Activated T-helper 2 cell treated with anti-CD3 and anti-CD28 coated beads, Interferon-gamma antibody, Interleukin-2, Interleukin-4, amounts not matched to agents 10 μg/mL and 5 μg/mL and 100 μg/mL, durations not matched to agents 14 hours and 24 hours and 36 hours (primary cell): ENCODE measurements at regions not wholly inside any gene's neighbourhood (a gene's known extent, or its start where the extent isn't known, plus 50 kb on each side); places are given as distances from the start of the nearest gene placed in this dataset.
"Not testable (repeated sequence)": the region's sequence is repeated elsewhere in the genome, so short reads cannot be mapped to it uniquely, and the experiment has no call there.

ENCODE experiments used
- DNase-seq: peaks from one replicate; pipeline ENCODE4 v3.0.0; 2021; ENCODE audit warnings: low spot score
- H3K27ac Mint-ChIP-seq: one replicate; pipeline ENCODE4 v1.8.0; 2021; ENCODE audit warnings: mixed read lengths
- H3K27me3 Mint-ChIP-seq: one replicate; pipeline ENCODE4 v1.8.0; 2021; ENCODE audit warnings: low read depth, mixed read lengths
- H3K36me3 Mint-ChIP-seq: one replicate; pipeline ENCODE4 v1.8.0; 2021; ENCODE audit warnings: low read depth, mixed read lengths
- H3K4me1 Mint-ChIP-seq: one replicate; pipeline ENCODE4 v1.8.0; 2021; ENCODE audit warnings: low read depth, mixed read lengths
- H3K4me3 Mint-ChIP-seq: one replicate; pipeline ENCODE4 v1.8.0; 2021; ENCODE audit warnings: low read depth, mild to moderate bottlenecking, moderate library complexity, mixed read lengths
- H3K9me3 Mint-ChIP-seq: one replicate; pipeline ENCODE4 v1.8.0; 2021; ENCODE audit warnings: mixed read lengths
- intact Hi-C: fragments of 100-400 bp; cut with micrococcal nuclease; formaldehyde crosslinking; loops from one replicate; pipeline ENCODE4 v1.15.1; 2023

DNA sequence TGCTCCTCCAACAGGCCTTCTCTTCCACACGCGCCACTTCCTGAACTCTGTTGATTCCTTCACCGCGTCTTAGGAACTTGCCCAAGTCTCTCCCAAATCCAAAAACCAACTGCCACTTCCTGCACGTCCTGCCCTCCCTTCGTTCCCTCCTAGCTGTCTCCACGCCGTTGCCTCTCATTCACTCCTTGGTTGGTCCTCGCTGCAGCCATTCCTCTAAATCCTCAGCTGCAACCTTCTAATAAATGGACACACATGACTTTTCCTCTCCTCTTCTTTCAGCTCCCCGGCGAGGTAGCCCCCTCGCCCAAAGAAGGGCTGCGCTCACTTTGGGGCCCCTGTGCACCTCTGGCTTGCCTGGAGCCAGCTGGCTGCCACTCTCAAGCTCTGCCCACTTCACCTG is 110.2 kb downstream of the XRCC2 start:
- Mint-ChIP-seq H3K36me3 (no peaks in the 10 kb centered on the region), H3K9me3 (no peaks in the 10 kb centered on the region), H3K27ac (no peak overlapping the region), H3K4me1 (no peaks in the 10 kb centered on the region), H3K27me3 (peaks cover 5% of the 10 kb centered on the region), H3K4me3 (no peak overlapping the region)
- DNase-seq, result no peak
- intact Hi-C loops, result no loop called here

DNA sequence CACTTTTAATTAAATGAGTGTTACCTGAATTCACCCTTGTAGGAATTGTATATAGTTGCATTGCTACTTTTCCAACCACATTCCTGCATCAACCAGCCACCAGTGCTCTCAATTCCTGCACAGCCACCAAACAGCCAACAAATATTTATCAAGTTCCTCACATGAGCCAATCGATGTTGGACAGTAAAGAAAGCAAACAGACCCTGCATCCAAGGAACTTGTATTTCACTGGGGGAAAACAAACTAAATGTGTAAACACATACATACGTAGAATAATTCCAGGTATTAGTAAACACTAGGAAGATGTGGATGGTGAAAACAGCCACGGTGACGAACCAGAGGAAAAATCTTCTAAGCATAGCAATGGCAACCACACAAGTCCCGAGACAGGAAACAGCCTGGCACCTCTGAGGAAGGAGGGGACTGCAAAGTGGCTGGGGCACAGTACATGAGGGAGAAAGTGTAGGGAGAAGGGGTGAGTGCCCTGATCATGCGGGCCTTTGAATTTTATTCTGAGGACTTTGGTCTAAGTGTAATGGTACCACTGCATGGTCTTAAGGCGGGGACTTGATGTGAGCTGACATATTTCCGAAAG is 111.2 kb downstream of the XRCC2 start:
- DNase-seq, result no peak
- no peak overlapping the region for H3K27ac Mint-ChIP-seq
- H3K4me3 Mint-ChIP-seq, result no peak overlapping the region
- H3K36me3 Mint-ChIP-seq, result no peaks in the 10 kb centered on the region
- no peaks in the 10 kb centered on the region for H3K9me3 Mint-ChIP-seq
- H3K4me1 Mint-ChIP-seq, result no peaks in the 10 kb centered on the region
- peaks cover 5% of the 10 kb centered on the region for H3K27me3 Mint-ChIP-seq
- intact Hi-C loops, result no loop called here

DNA sequence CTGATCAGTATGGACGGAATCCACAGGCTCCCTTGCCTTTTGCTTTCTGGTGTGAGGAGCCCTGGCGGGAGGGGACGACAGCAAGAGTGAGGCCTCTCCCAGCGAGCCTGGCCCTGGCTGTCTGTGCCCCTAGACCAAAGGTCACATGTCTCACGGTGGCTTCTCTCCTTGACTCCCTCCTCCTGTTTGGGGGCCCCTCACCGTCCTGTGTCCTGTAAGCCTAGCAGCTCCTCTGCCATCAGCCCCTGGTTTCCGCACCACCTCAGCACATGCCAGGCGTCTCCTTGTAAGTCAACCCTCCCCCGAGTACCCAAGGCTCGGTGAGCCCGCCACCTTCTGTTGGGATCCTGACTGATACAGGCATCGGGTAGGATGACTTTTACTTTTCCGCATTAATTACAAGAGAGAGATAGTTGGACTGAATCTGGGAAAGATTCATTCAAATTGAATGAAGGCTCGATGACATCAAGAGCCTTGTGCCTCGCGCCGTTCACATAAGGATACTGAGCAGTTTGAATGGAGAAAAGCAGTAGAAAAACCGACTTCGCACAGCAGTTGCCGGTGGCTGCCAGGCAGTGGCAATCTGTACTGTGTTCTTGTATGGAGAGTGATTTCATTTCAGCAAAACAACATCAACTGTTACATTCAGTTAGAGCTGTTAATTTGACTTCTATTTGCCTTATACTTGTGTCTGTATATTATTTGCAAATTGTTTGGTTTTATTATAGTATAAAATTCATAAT is 119.8 kb downstream of the XRCC2 start:
- intact Hi-C loops, result no loop called here
- Mint-ChIP-seq H3K36me3 (no peaks in the 10 kb centered on the region), H3K27ac (no peak overlapping the region), H3K9me3 (no peaks in the 10 kb centered on the region), H3K4me1 (no peaks in the 10 kb centered on the region), H3K27me3 (no peaks in the 10 kb centered on the region), H3K4me3 (no peak overlapping the region)
- no peak for DNase-seq

DNA sequence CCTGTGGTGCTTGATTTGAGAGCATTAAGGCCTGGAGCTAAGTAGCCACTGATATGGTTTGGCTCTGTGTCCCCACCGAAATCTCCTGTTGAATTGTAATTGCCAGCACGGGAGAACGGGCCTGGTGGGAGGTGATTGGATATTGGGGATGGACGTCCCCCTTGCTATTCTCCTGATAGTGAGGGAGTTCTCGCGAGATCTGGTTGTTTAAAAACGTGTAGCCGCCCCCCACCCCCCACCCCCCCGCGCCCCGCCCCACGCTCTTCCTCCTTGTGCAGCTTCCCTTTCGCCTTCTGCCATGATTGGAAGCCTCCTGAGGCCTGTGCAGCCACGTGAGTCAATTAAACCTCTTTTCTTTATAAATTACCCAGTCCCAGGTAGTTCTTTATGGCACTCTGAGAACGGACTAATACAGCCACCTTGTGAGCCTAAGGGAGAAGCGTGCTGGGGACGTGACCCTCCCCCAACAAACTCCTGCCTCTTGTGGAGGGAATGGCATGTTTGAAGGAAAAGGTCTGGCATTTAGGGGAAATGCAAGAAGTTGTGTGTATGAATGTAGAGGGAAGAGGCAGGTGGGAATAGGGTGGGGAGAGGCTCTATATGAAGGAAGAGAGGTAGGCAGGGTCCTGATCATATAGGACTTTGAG is 118.0 kb upstream of the KMT2C start:
- Mint-ChIP-seq H3K27me3 (no peaks in the 10 kb centered on the region), H3K9me3 (no peaks in the 10 kb centered on the region), H3K4me1 (no peaks in the 10 kb centered on the region), H3K36me3 (no peaks in the 10 kb centered on the region), H3K27ac (no peak overlapping the region), H3K4me3 (no peak overlapping the region)
- DNase-seq, result no peak
- intact Hi-C loops, result no loop called here

DNA sequence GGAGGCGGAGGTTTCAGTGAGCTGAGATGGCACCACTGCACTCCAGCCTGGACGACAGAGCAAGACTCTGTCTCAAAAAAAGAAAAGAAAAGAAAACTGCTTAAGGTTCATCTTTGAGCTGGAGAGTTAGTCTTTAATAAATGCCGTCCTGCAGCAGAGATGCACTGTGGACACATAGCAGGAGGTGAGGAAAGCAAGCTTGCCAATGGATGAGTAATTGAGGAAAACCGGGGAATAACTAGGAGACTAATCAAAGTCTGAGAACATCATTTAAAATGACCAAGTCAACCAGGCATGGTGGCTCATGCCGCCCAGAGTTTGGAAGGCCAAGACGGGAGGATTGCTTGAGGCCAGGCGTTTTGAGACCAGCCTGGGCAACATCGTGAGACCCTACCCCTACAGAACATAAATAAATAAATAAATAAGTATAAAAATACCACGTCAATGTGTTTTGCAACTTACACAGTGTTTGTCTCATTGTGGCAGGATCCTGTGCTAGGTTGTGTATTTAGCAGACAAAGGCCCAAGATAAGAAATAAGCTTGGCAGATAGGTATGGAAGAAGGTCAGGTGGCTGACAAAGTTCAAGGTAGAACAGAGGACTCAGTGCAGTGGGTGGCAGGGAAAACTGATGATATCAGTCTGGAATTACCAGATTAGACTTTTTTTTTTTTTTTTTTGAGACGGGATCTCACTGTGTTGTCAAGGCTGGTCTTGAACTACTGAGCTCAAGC is 115.7 kb upstream of the KMT2C start:
- H3K9me3 Mint-ChIP-seq, result no peaks in the 10 kb centered on the region
- intact Hi-C loops, result no loop called here
- H3K4me1 Mint-ChIP-seq, result no peaks in the 10 kb centered on the region
- no peaks in the 10 kb centered on the region for H3K36me3 Mint-ChIP-seq
- H3K27ac Mint-ChIP-seq, result no peak overlapping the region
- H3K4me3 Mint-ChIP-seq, result no peak overlapping the region
- DNase-seq, result no peak
- no peaks in the 10 kb centered on the region for H3K27me3 Mint-ChIP-seq

DNA sequence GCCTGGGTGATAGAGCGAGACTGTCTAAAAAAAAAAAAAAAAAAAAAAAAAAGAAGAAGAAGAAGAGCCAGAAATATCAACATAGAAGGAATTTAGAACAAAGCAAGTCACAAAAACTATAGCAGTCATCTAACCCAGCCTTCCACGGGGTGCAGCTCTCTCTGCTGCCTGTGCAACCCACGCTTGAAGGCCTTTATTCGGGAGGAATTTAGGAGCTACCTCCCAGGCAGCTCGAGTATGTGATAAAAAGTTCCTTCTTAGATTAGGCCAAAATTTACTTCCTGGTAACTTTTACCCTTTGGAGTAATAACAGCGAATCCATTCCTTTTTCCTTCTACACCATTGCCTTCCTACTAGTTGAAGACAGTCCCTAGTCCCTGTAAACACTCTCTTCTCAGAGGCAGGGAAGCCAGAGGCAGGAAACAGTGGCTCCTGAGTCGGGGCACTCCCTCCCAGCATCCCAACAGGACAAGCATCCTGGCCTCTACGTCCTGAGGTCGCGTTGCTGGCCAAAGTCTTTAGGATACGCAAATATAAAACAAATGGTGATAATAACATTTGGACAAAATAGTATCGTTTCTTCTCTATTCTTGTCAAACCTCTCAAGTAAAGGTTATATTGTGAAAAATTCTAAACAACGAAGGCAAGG is 109.3 kb upstream of the KMT2C start:
- Mint-ChIP-seq H3K9me3 (no peaks in the 10 kb centered on the region), H3K4me1 (no peaks in the 10 kb centered on the region), H3K36me3 (no peaks in the 10 kb centered on the region), H3K4me3 (no peak overlapping the region), H3K27me3 (no peaks in the 10 kb centered on the region), H3K27ac (no peak overlapping the region)
- intact Hi-C loops, result no loop called here
- no peak for DNase-seq

DNA sequence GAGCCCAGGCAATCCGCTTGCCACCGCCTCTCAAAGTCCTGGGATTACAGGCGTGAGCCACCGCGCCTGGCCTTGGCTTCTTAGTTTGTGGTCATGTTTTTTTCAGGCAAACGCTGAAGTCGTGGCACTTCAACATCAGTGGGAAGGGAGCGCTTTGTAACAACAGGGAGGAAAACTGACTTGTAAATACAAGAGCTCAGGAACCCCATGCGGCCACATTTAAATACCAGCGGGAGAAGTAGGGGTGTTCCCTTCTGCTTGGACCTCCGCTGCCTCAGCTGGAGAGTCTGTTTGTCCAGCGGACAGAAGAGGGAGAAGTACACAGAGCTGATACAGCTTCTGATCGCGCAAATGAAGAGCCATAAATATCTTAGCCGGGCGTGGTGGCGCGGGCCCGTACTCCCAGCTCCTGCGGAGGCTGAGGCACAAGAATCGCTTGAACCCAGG is 108.7 kb upstream of the KMT2C start:
- no peak overlapping the region for H3K27ac Mint-ChIP-seq
- H3K9me3 Mint-ChIP-seq, result no peaks in the 10 kb centered on the region
- DNase-seq, result no peak
- H3K4me3 Mint-ChIP-seq, result no peak overlapping the region
- no peaks in the 10 kb centered on the region for H3K27me3 Mint-ChIP-seq
- intact Hi-C loops, result no loop called here
- H3K36me3 Mint-ChIP-seq, result no peaks in the 10 kb centered on the region
- H3K4me1 Mint-ChIP-seq, result no peaks in the 10 kb centered on the region

DNA sequence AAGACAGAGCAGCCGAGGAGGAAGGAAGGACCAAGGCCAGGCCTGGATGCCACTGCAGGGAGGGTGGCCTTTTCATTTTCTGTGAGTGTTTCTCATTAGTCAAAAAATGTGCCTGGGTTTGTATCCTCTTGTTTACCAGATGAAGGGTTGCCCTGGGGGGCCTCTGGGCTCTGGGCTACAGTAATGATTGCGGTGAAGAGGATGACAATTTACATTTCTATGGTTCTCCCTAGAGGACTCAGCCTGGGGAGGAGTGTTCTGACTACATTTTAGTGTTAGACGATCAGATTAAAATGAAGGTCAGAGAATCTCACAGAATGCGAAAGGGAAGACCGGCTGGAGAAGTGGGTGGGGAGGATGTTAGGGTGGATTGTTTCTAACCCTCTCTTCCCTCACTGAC is 108.0 kb upstream of the KMT2C start:
- intact Hi-C loops, result no loop called here
- H3K9me3 Mint-ChIP-seq, result no peaks in the 10 kb centered on the region
- no peak for DNase-seq
- no peak overlapping the region for H3K4me3 Mint-ChIP-seq
- no peak overlapping the region for H3K27ac Mint-ChIP-seq
- H3K36me3 Mint-ChIP-seq, result no peaks in the 10 kb centered on the region
- no peaks in the 10 kb centered on the region for H3K4me1 Mint-ChIP-seq
- H3K27me3 Mint-ChIP-seq, result no peaks in the 10 kb centered on the region

DNA sequence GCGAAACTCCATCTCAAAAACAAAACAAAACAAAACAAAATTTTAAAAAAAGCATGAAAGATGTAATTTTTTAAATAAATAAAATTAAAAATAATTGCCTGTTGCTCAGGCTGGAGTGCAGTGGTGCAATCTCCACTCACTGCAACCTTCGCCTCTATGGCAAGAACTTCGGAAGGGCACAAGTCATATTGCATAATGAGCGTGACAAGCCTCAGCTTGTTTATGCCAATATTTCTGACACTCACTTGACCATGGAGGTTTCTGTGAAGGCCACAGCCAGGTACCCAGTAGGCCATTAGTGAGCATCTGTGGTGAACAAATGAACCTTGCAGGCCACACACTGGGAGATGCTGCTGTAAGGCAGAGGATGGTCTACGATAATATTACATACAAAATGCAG is 106.1 kb upstream of the KMT2C start:
- intact Hi-C loops, result no loop called here
- no peaks in the 10 kb centered on the region for H3K27me3 Mint-ChIP-seq
- no peak for DNase-seq
- no peak overlapping the region for H3K4me3 Mint-ChIP-seq
- no peaks in the 10 kb centered on the region for H3K9me3 Mint-ChIP-seq
- H3K36me3 Mint-ChIP-seq, result no peaks in the 10 kb centered on the region
- H3K27ac Mint-ChIP-seq, result no peak overlapping the region
- H3K4me1 Mint-ChIP-seq, result no peaks in the 10 kb centered on the region

DNA sequence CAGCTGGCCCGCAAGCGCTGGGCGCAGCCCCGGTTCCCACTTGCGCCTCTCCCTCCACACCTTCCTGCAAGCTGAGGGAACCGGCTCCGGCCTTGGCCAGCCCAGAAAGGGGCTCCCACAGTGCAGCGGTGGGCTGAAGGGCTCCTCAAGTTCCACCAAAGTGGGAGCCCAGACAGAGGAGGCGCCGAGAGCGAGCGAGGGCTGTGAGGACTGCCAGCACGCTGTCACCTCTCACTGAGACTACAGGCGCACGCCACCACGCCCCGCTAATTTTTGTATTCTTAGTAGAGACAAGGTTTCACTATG is 103.3 kb upstream of the KMT2C start:
- H3K36me3 Mint-ChIP-seq, intact Hi-C loops: not testable (repeated sequence)

DNA sequence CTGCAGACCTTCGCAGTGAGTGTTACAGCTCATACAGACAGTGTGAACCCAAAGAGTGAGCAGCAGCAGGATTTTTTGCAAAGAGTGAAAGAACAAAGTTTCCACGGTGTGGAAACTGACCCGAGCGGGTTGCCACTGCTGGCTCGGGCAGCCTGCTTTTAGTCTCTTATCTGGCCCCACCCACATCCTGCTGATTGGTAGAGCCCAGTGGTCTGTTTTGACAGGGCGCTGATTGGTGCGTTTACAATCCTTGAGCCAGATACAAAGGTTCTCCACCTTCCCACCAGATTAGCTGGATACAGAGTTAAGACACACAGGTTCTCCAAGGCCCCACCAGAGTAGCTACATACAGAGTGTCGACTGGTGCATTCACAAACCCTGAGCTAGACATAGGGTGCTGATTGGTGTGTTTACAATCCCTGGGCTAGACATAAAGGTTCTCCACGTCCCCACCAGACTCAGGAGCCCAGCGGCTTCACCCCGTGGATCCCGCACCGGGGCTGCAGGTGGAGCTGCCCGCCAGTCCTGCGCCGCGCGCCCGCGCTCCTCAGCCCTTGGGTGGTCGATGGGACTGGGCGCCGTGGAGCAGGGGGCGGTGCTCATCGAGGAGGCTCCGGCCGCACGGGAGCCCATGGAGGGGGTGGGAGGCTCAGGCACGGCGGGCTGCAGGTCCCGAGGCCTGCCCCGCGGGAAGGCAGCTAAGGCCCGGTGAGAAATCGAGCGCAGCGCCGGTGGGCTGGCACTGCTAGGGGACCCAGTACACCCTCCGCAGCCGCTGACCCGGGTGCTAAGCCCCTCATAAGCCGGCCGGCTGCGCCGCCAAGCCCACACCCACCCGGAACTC is 102.8 kb upstream of the KMT2C start:
- H3K4me3 Mint-ChIP-seq, intact Hi-C loops, H3K27ac Mint-ChIP-seq, H3K9me3 Mint-ChIP-seq, H3K36me3 Mint-ChIP-seq, DNase-seq, H3K27me3 Mint-ChIP-seq, H3K4me1 Mint-ChIP-seq: not testable (repeated sequence)

More for the DNA sequence above, 103.3 kb upstream of the KMT2C start:
- H3K9me3 Mint-ChIP-seq, H3K27ac Mint-ChIP-seq, H3K4me3 Mint-ChIP-seq, DNase-seq, H3K4me1 Mint-ChIP-seq, H3K27me3 Mint-ChIP-seq: not testable (repeated sequence)

DNA sequence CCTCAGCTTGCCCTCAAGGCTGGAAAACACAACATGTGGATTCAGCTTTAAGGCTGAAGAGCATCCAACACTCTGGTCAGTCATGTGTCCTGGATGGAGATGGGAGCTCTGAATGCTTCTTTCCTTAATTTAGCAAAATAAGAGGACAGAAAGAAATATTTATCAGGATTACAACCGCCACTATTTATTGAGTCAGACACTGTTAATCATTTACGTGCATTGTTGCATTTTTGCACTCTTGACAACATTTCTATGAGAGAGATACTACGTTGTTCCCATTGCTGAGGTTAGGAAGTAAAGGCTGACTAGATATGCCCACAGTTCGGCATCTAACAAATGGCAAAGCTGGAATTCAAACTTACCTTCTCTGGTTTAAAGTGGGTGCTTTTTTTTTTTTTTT is 101.8 kb upstream of the KMT2C start:
- DNase-seq, result no peak
- intact Hi-C loops, result no loop called here
- Mint-ChIP-seq H3K36me3 (no peaks in the 10 kb centered on the region), H3K27me3 (no peaks in the 10 kb centered on the region), H3K27ac (no peak overlapping the region), H3K4me1 (no peaks in the 10 kb centered on the region), H3K4me3 (no peak overlapping the region), H3K9me3 (peaks cover 4% of the 10 kb centered on the region)
